ENCODE measurements at regions not wholly inside any gene's neighbourhood (a gene's known extent, or its start where the extent isn't known, plus 50 kb on each side); places are given as distances from the start of the nearest gene placed in this dataset.
A peak's percentile ranks its signal among the peaks of the same experiment; 100 is the strongest.

- Histone ChIP-seq H3K27ac (no peak overlapping the region), H3K4me2 (no peak overlapping the region), H3K9ac (no peak overlapping the region), H3K4me3 (no peak overlapping the region), H3K4me1 (peaks cover 0 to 7% (median 0%) of the 10 kb centered on the region in 10 experiments; a peak in 2 of 20 replicates), H3K9me3 (replicated peaks in 1 of 11) (no peaks in the 10 kb centered on the region), H4K20me1 (no peaks in the 10 kb centered on the region), H3K27me3 (no peaks in the 10 kb centered on the region), H3K36me3 (no peaks in the 10 kb centered on the region)
- TF ChIP-seq Cebpa-rat (IDR thresholded peaks at IDR 0.05): no peak
Measured at GRCh38 chr6:53744321-53744720, 50.5 kb upstream of the LRRC1 start.

- H3K27ac ChIP-seq: no peak overlapping the region
Measured at GRCh38 chr6:53741034-53741823, 53.6 kb upstream of the LRRC1 start.

DNA sequence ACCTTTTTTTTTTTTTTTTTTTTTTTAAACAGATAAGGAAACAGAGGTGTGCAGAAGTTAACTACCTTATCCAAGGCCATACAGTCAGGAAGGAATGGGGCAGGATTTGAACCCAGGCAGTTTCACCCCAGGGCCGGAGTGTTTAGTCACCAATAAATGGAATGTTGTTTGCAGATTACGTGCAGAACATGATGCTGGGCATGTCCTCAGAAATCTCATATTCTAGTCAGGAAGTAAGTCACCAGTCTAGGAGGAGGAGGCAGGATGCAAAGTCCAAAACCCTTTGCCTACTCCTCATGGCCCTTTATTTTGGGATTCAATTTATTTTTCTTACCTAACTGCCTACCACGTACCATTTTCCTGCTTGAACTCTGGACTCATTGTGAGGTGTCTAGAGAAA is 57.1 kb upstream of the LRRC1 start:
- H3K4me2 ChIP-seq: no peak overlapping the region
- no peaks in the 10 kb centered on the region for H3K36me3 ChIP-seq
- H3K4me1 ChIP-seq: peaks cover 9 to 22% (median 16%) of the 10 kb centered on the region in 10 experiments; a peak in 18 of 20 replicates
- H4K20me1 ChIP-seq: no peaks in the 10 kb centered on the region
- no peaks in the 10 kb centered on the region for H3K9me3 ChIP-seq (replicated peaks in 1 of 11)
- no peak overlapping the region for H3K4me3 ChIP-seq
- H3K27me3 ChIP-seq: no peaks in the 10 kb centered on the region
- no peak overlapping the region for H3K9ac ChIP-seq
- no peak for TF ChIP-seq Cebpa-rat (IDR thresholded peaks at IDR 0.05)
- H3K27ac ChIP-seq: no peak overlapping the region

More at GRCh38 chr6:53741034-53741823, 53.6 kb upstream of the LRRC1 start:
- H3K9ac ChIP-seq: no peak overlapping the region
- no peaks in the 10 kb centered on the region for H3K9me3 ChIP-seq (replicated peaks in 1 of 11)
- no peaks in the 10 kb centered on the region for H3K36me3 ChIP-seq
- peaks cover 0 to 7% (median 0%) of the 10 kb centered on the region in 10 experiments; a peak in 6 of 20 replicates for H3K4me1 ChIP-seq
- TF ChIP-seq Cebpa-rat (IDR thresholded peaks at IDR 0.05): no peak
- no peak overlapping the region for H3K4me3 ChIP-seq
- no peaks in the 10 kb centered on the region for H4K20me1 ChIP-seq
- no peaks in the 10 kb centered on the region for H3K27me3 ChIP-seq
- peak overlapping the region in 1 of 11 experiments; percentile 7; a peak in 1 of 22 replicates for H3K4me2 ChIP-seq

- Histone ChIP-seq H3K9me3 (replicated peaks in 1 of 11) (no peaks in the 10 kb centered on the region), H3K36me3 (no peaks in the 10 kb centered on the region), H3K4me2 (peak overlapping the region in 10 of 11 experiments; percentile 24 to 60 (median 48); a peak in 19 of 22 replicates), H4K20me1 (no peaks in the 10 kb centered on the region), H3K27ac (no peak overlapping the region), H3K9ac (no peak overlapping the region), H3K27me3 (no peaks in the 10 kb centered on the region), H3K4me3 (no peak overlapping the region), H3K4me1 (peaks cover 16 to 26% (median 23%) of the 10 kb centered on the region in 10 experiments; a peak in 19 of 20 replicates)
- TF ChIP-seq Cebpa-rat (IDR thresholded peaks at IDR 0.05): no peak
Measured at GRCh38 chr6:53735896-53736295, 58.9 kb upstream of the LRRC1 start.

DNA sequence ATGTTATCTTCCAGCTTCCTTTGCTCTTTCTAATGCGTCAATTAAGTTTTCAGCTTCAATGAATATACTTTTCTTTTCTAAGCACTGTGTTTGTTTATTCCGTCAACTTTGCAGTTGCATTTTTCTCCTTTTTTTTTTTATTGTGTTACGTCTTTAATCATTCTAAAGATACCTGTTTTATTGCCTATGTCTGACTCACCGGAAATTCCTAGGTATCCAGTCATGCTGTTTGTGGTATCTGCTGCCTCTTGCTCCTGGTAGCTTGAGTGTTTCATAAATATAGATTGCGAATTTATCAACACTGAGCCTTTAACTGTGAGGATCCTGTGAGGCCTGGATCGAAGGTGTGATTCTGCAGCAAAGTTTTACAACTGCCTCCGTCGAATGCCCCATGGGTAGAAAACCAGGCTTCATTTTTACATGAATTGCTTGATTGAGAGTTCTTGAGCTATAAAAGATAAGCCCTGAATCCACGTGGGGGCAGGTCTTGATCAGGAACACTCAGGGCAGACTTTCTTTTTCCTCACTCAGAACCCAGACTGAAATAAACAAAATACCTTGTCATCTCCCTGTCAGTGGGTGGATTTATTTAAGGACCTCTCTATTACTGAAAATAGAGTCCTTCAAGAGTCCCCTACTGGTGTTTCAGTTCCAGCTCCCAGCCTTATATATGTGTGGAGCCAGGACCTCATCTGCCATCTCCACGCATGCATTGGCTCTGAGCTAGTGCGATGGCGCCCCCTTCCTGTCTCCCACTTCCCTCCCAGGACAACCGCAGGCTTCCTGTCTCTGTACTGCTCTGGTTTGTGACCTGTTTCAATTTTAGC is 60.1 kb upstream of the LRRC1 start:
- Histone ChIP-seq H3K27me3 (no peaks in the 10 kb centered on the region), H3K9me3 (replicated peaks in 1 of 11) (no peaks in the 10 kb centered on the region), H3K4me2 (peak overlapping the region in 10 of 11 experiments; percentile 28 to 60 (median 50); a peak in 17 of 22 replicates), H3K9ac (no peak overlapping the region), H3K27ac (no peak overlapping the region), H3K4me3 (no peak overlapping the region), H4K20me1 (no peaks in the 10 kb centered on the region), H3K36me3 (no peaks in the 10 kb centered on the region), H3K4me1 (peaks cover 16 to 26% (median 23%) of the 10 kb centered on the region in 10 experiments; a peak in 19 of 20 replicates)
- TF ChIP-seq Cebpa-rat (IDR thresholded peaks at IDR 0.05): no peak

GRCh38 chr6:53731866-53732636 is 62.8 kb upstream of the LRRC1 start:
- H3K4me1 ChIP-seq: peaks cover 16 to 26% (median 23%) of the 10 kb centered on the region in 10 experiments; a peak in 19 of 20 replicates
- no peaks in the 10 kb centered on the region for H3K9me3 ChIP-seq (replicated peaks in 1 of 11)
- H3K27ac ChIP-seq: no peak overlapping the region
- no peak for TF ChIP-seq Cebpa-rat (IDR thresholded peaks at IDR 0.05)
- no peak overlapping the region for H3K9ac ChIP-seq
- no peaks in the 10 kb centered on the region for H4K20me1 ChIP-seq
- no peaks in the 10 kb centered on the region for H3K27me3 ChIP-seq
- no peaks in the 10 kb centered on the region for H3K36me3 ChIP-seq
- H3K4me2 ChIP-seq: peak overlapping the region in 9 of 11 experiments; percentile 0 to 46 (median 15); a peak in 12 of 22 replicates
- no peak overlapping the region for H3K4me3 ChIP-seq

DNA sequence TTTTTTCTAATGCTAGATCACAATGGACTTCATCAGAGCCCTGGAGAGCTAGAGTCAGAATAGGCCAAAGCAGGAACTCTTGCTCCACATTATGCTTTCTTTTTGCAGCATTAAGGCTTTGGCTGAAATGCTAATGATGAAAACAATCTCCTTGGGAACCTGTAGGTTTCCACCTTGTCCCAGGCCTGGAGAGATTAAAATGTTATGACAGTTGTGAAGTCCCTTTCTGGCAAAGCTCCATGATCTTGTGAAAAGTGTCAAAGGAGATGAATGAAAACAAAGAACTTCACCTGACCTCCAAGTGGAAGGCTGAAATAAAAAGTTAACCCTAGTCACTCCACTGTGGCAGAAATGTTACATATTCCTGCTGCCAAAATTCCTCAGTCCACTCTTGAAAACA is 64.0 kb upstream of the LRRC1 start:
- no peak overlapping the region for H3K4me2 ChIP-seq
- no peak overlapping the region for H3K27ac ChIP-seq
- H3K4me3 ChIP-seq: no peak overlapping the region
- H3K27me3 ChIP-seq: no peaks in the 10 kb centered on the region
- no peak for TF ChIP-seq Cebpa-rat (IDR thresholded peaks at IDR 0.05)
- H3K36me3 ChIP-seq: no peaks in the 10 kb centered on the region
- no peak overlapping the region for H3K9ac ChIP-seq
- H3K9me3 ChIP-seq (replicated peaks in 1 of 11): no peaks in the 10 kb centered on the region
- no peaks in the 10 kb centered on the region for H4K20me1 ChIP-seq
- peaks cover 12 to 21% (median 19%) of the 10 kb centered on the region in 10 experiments; a peak in 19 of 20 replicates for H3K4me1 ChIP-seq

- Histone ChIP-seq H3K4me2 (peak overlapping the region in 2 of 11 experiments; percentile 42 to 62; a peak in 3 of 22 replicates), H4K20me1 (no peaks in the 10 kb centered on the region), H3K27ac (no peak overlapping the region), H3K4me1 (peaks cover 0 to 9% (median 8%) of the 10 kb centered on the region in 10 experiments; a peak in 11 of 20 replicates), H3K27me3 (no peaks in the 10 kb centered on the region), H3K36me3 (no peaks in the 10 kb centered on the region), H3K9me3 (replicated peaks in 1 of 11) (no peaks in the 10 kb centered on the region), H3K4me3 (no peak overlapping the region), H3K9ac (no peak overlapping the region)
- TF ChIP-seq Cebpa-rat (IDR thresholded peaks at IDR 0.05): no peak
Measured at GRCh38 chr6:53728570-53729194, 63.1 kb upstream of the KLHL31 start.
